SIG-M5 treated with dmso at 0.1 percent for 504 hours (cell line): ENCODE measurements at regions not wholly inside any gene's neighbourhood (a gene's known extent, or its start where the extent isn't known, plus 50 kb on each side); places are given as distances from the start of the nearest gene placed in this dataset.

ENCODE experiments used
- DNase-seq: peaks from one replicate; lab custom pipeline; 2025; ENCODE audit not compliant: unreplicated experiment; lab: John Stamatoyannopoulos, UW

DNA sequence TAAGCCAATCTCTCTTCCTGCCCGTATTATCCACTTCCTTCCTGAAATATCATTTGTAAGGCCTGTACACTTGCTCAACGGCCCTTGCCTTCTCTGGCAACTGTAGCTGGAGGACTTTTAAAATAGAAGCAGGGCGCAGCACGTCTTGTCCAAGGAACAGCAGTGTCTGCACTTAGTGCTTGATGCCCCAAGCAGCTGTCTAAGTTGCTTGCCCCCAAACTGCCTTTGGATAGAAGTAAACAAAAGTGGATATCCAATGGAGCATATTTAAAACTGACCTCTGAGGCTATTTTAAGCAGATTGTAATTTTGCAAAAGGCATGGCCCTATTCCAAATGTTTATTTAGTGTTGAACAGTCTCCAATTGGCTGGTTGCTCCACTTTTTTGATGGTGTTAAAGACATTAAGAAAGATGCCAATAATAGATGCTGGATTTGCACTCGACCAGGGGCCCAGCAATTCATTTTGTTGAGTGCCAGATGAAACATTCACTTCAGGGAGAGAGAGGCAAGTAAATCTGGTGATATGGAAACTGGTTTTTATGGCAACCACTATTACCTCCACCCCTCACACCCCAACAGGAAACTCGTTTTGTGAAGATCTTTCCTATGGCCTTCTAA is 526.8 kb upstream of the TBL1XR1 start:
- peak; percentile 19 for DNase-seq

DNA sequence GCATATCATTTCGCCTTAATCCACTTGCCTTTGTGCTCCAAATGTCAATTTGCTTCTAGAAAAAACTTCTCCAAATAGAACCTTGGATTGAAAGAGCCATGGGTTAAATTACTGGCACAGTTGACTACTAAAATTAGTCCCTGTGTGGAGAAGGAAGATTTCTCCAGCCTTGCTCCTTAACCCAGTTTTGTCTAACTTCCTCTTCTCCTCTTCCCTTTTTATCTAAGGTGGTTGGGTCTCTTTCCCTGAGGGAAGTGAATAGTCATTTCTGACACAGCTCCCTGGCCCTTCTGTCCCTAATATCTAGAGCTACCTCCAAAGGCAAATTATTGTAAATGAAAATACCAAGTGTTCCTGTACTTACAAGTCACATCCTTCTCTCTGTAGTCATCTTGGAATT is 527.9 kb upstream of the TBL1XR1 start:
- DNase-seq = peak; percentile 35

DNA sequence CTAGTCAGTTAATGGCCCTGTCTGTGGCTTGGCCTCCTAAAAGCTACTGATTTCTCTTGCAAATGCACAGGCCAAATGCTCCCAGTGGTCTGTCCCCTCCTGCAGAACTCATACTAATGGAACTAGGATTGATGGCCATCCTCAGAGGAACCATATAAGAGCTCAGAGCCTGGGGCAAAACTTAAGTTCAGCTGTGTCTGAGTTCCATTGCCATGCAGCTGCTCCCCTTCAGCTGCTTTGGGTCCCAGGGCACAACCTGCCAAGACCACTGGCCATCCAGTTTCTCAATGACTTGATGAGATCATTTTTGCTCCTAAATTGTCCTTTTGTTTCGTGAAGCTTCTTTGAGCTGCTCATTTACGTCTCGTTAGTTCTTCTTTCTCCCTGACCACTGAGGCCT is 529.5 kb upstream of the TBL1XR1 start:
- DNase-seq = no peak

DNA sequence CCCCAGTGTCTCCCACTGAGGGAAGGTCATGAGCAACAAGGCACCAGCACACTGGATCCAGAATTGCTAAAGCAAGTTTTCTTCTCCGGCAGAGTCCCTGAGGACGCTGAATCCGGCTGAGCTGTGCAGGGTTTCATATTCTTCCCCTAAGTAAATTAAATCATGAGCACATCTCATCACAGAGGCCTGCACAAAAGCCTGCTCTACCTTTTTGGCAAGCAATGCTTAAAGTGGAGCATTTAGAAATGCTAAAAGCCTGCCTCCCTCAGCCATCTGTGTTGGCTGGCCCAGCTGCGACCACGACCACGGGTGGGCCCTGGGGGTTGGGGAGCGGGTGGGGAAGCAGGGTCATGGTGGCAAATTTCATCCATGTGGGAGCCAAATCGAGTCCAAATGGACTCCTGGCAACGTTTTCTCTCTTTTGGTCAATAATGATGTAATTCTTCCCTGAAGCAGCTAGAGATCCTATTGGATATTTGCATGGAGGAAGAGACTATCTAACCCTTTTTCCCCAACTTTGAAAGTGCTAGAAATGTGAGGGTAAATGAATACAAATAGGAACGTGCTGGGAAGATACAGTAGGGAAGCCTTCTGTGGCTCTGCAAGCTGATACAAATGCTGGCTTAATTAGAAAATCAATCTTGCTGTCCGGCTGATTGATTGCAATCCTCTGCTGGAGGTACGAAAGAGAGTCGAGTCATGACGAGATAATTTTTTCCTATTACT is 532.8 kb upstream of the TBL1XR1 start:
- no peak for DNase-seq

DNA sequence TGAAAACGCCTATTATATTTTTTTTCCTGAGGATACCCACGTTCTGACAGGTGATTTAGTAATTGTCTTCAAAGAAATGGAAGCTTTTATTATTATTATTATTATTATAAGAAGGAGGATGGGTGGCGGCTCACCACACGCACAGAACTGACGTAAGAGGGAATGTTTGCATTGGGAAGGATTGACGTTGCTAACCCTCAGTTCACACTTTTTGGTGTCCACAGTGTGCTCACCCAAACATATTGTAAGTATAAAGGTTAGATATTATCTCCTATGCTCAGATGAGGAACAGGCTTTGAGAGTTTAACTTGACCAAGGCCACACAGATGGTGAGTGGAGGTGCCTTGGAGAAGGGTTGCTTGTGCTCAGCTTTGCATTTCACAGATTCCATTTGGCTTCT is 533.5 kb upstream of the TBL1XR1 start:
- DNase-seq = no peak

DNA sequence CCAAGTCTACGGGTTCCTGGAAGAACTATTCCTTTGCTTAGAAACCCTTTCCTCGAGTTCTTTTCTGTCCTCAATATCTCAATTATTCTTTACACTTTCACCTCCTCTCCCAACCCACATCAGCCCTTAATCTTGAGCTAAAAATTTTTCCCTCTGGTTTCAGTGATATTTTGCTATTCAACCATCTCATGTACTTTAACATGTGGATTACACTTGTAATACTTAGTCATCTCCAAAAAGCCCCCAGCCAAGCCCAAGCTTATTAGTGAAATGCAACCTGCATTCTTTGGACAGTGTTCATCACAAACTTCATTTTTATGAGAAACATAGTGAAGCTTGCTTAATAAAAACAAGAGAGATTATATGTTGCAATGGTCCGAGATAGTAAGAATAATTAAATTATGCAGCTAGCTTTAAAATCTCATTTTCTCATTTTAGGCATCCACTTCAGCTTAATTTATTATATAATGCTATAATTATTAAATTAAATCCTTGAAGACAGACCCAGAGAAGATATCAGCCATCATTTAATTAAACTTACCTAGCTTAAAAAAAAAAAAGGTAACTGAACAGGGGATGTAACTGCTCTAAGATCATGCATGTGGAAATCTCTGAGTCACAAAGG is 534.5 kb upstream of the TBL1XR1 start:
- no peak for DNase-seq

DNA sequence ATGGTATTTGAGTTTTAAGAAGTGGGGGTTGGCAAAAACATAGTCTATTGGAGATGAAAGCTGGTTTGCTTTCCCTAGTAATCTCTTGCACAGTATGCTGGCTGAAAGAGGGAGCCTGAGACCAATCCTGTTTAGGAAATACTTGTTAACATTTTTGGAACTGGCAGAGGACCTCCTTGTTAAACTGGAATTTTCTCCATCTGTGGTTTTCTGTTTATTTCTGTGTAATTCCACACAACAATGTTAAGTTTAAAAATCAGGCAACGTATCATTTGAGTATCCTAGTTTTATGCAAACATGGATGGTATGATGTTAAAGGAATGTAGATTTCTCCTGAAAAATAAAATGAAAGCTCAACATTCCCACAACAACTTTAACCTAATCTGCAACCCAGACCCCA is 536.0 kb upstream of the TBL1XR1 start:
- DNase-seq = no peak

DNA sequence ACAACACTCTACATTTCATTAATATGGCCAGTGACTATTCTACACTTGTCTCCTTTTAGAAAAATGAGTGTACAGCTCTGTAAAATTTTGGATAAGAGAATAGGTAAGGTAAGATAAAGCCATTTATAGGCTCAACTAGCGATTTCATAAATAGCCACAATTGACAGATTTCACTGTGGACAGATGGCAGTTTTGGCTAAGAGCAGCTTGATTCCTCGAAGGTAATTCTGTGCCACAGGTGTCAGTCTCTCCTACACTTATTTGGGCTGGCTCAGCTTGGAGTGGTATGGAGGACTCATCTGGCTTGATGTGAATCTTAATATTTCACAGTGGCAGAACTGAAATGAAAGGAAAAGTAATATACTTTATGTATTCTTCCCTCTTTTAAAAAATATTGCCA is 536.7 kb upstream of the TBL1XR1 start:
- no peak for DNase-seq

DNA sequence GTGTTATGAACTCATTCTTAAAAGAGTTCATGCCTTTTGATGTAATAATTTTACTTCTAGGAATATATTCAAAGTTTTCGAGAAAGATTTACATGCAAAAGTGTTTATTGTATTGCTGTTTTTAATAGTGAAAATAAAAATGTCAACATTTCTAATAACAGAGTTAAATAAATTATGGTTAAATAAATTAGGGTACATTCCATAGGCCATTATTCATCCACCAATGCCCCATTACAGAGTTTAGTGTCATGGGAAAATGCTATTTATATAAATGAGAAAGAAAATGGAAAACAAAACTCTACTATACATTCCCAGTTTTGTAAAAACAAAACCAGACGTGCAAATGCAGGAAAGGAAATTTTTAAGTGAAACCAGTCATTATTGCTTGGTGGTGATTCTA is 538.1 kb upstream of the TBL1XR1 start:
- no peak for DNase-seq

DNA sequence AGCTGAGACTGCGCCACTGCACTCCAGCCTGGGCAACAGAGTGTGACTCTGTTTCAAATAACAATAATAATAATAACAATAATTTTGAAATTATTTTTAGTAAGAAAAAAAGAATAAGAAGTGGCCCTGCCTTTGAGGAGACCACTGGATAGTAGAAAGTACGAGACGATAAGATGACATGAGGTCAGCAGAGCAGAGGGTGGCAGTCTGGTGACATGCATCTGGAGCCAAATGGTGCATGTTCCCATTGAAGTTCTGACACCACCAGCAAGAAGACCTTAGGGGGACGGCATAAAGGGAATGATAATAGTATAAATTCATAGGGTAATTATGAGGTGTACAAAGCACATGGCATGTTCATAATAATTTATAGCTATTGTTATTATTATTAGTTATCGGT is 542.2 kb upstream of the TBL1XR1 start:
- DNase-seq = no peak

DNA sequence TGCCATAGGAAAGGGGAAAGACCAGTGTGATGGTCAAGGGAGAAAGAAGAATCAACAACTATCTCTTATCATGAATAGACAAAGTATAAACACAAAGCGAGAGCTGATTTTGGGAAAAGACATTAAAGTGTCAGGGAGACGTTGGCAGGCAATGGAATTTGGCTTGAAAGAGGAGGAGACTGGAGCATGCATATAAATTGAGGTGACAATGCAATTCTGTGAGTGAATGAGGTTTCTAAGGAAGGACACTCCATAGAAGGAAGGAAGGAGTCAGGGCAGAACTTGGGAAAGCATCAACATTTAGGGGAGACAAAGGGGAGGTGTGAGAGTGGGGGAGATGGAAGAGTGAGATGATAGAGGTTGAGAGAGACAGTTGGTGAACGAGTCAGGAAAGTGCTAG is 543.0 kb upstream of the TBL1XR1 start:
- no peak for DNase-seq

DNA sequence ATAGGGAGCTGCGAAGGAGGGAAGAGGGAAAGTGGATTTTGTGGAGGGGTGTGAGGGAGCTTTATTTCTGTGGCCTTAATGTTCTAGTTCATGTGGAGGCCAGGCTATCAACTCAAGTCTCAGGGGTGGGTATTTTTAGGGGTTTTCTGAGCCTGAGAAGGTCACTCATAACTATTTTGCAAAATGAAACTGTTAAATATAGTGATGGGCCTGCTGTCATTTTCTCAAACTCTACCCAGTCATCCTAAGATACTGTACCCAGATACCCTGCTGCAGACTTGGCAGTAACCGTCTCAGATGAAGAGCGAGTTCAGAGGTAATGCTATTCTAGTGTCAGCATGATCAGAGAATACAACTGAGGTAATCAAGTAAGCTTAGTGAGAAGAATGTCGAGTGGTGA is 545.0 kb upstream of the TBL1XR1 start:
- DNase-seq = no peak

DNA sequence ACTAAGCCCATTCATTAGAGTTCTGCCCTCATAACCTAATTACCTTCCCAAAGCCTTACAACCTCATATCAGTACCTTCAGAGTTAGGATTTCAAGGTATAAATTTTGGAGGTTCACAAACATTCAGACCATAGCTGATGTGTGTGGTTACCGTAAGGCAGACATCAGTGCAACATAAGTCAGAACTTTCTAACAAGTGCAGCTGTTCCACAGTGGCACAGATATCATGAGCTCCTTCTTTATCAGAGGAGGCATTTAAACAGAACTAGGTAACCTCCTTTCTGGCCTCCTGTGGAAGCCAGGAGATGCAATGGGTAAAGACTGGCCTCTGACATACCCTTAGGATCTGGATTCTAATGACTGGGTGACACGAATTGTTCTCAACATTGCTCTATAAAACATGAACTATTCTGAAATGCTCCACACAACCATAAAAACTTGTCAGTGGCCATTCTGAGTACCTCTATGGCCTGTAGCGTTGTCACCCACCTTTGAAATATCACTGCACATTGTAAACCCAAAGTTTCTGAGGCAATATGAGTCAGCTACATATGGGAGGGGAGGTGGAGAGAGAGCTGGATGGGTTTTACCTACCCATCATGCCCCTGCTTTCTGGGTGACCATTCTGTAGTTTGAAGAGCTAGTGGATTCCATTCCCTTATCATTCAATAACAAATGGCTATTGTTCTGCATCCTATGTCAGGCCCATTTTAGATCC is 546.0 kb upstream of the TBL1XR1 start:
- DNase-seq = no peak

DNA sequence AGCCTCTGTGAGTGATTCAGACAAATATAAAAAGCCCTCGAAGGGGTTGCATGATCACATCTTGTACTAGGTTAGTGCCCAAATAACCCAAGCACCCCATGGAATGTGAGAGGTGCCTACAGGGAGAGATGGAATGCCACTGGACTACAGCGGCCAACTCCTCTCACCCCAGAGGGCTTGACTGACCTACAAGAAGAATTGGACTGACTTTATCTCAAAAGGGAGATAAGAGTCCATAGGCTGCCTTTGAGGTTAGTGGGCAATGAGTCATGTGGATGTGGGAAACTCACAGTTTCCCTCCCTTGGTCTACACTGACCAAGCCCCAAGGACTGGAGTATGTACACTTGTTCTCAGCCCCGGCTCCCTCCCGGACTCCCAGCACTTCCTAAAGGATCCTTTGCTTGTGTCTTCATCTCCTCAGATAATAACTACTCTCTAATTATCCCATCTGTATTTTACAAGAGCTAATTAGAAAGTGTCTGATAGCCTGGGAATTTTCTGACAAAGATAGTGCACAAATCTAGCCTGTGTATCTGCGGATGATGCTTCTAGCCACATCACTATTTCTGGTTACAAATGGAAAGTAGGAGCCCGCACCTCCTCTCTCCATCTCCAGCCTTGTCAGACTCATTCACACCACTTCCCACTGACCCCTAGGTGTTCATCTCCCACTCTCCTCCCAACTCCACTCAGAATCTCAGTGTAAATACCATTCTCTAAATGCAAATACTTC is 547.8 kb upstream of the TBL1XR1 start:
- DNase-seq = no peak

DNA sequence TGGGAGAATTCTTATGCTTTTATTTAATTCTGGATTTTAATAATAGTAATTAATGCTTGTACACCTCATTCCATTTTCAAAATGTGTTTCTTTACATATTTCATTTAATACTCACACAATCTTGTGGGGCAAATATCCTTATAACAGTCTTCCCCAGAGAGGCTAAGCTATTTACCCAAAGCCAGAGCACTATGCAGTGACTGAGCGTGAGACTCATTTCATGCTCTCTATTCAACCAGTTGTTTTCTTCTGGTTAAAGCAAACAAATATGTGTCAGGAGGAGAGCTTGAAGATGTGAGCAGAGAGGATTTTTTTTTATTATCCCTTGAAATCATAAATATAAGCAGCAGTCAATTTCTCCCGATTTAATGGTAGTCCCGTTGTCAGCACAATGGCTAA is 548.3 kb upstream of the TBL1XR1 start:
- no peak for DNase-seq

DNA sequence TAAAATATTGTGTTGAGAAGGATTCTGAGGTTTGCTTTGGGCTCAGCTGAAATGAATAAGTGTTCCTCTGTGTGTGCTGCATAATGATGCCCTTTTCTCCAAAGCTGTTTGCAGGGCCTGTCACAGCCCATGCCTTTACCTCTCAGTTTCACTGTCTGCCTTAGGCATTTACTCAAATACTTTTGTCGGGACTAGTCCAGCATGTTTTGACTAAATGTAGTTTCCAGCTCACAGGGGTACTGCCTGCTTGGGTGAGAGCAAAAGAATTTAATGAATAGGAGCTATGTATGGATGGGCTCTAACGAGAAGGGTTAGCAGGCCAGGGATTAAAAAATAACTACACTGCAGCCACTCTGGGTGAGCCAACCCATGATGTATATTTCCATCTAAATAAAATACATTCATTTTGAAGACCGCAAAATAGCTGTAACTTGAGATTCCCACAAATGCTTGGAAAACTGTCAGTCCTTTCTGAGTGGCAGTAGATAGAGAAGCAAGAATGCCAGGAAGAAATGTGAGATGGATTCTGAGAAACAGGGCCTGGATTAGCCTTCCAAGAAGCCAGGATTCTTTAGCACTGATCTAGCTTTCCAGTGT is 549.2 kb upstream of the TBL1XR1 start:
- no peak for DNase-seq

DNA sequence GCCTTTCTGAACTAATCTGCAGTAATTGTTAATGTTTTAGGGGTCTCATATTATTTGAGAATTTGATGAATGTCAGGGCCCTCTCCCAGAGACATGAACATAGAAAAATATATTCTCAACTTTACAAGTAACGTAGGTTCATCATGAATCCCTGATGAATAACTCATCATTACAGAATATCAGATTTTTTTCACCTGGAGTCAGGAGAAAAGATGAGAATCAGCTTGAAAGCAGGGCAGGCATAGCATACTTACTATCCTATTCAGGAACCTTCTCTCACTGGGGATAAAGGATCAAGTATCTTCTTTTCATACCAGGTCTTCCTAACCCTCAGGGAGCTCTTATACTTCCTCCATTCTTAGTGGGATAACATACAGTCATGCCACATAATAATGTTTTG is 552.6 kb upstream of the TBL1XR1 start:
- no peak for DNase-seq

DNA sequence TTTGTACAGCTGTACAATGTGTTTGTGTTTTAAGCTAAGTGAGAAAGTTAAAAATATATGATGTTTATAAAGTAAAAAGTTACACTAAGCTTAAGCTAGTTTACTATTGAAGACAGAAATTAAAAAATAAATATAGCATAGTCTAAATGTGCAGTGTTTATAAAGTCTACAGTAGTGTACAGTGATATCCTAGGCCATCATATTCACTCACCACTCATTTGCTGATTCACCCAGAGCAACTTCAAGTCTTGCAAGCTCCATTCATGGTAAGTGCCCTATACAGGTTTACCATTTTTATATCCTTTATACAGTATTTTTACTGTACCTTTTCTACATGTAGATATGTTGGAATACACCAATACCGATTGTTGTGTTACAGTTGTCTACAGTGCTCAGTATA is 553.2 kb upstream of the TBL1XR1 start:
- no peak for DNase-seq

DNA sequence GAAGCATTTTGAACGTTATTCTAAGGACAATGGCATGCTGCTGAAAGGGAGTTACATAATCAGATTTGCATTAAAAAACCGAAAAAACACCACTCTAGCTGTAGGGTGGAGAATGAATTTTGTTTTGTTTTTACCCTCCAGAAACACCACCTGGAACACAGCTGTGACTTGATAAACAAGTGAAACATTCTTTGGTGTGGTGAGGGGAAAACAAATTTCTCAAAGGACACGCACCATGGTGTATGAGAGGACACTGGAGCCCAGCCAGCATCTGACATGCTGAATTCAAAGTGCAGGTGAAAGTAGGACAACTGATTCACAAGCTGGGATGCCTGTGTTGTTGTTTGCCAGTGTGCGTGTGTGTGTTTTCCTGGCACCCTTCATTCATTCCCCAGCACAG is 554.5 kb upstream of the TBL1XR1 start:
- DNase-seq = no peak

DNA sequence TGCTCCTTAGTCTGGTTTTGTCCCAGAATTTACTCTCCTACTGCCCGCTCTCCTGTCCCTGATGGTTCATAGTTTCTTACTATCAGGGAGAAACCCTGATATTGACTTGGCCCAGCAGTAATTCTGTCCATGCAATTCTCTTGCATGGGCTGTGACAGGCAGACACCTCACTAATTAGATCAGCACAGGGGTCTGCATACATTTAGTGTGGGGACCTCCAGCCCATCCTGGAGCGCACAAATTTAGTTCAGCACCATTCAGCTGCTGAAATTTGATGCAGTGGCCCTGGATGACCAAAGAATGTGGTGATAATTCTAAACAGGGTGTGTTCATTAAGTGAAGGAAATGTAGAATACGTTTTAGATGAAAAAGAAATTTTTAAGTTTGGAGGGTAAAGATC is 555.5 kb upstream of the TBL1XR1 start:
- DNase-seq = no peak
